Mesothelial cell of epicardium (in vitro differentiated cells): ENCODE measurements at regions not wholly inside any gene's neighbourhood (a gene's known extent, or its start where the extent isn't known, plus 50 kb on each side); places are given as distances from the start of the nearest gene placed in this dataset.
A peak's percentile ranks its signal among the peaks of the same experiment; 100 is the strongest.

Source experiments
- DNase-seq, 2 experiments: peaks; one replicate each; pipeline ENCODE4 v3.0.0; 2021; ENCODE audit warnings: low spot score in 2 of 2; ENCODE audit not compliant: unreplicated experiment in 2 of 2
- H3K27ac Mint-ChIP-seq: 2 replicates; pipeline ENCODE4 v1.8.0; 2021; ENCODE audit warnings: mixed read lengths
- H3K27me3 Mint-ChIP-seq: 2 replicates; pipeline ENCODE4 v1.8.0; 2021; ENCODE audit warnings: low read depth, mixed read lengths
- H3K36me3 Mint-ChIP-seq: 2 replicates; pipeline ENCODE4 v1.8.0; 2021; ENCODE audit warnings: mixed read lengths
- H3K4me1 Mint-ChIP-seq: 2 replicates; pipeline ENCODE4 v1.8.0; 2021; ENCODE audit warnings: mixed read lengths
- H3K4me3 Mint-ChIP-seq: 2 replicates; pipeline ENCODE4 v1.8.0; 2021; ENCODE audit warnings: mild to moderate bottlenecking, moderate library complexity, mixed read lengths
- H3K9me3 Mint-ChIP-seq: 2 replicates; pipeline ENCODE4 v1.8.0; 2021; ENCODE audit warnings: mixed read lengths
- CTCF ChIP-seq: fragments of 200-600 bp; sonication (generic); IDR thresholded peaks from one replicate; pipeline ENCODE4 v1.5.0; 2021; ENCODE audit warnings: antibody characterized with exemption; ENCODE audit not compliant: unreplicated experiment

GRCh38 chr6:37555040-37555781 lies 55.5 kb upstream of the CCDC167 start:
- H3K27me3 Mint-ChIP-seq, result no peaks in the 10 kb centered on the region
- no peak overlapping the region for H3K27ac Mint-ChIP-seq
- no peak for TF ChIP-seq CTCF
- H3K36me3 Mint-ChIP-seq, result no peaks in the 10 kb centered on the region
- H3K9me3 Mint-ChIP-seq, result no peaks in the 10 kb centered on the region
- DNase-seq, result no peak
- no peak overlapping the region for H3K4me3 Mint-ChIP-seq
- peaks cover 59% of the 10 kb centered on the region for H3K4me1 Mint-ChIP-seq

GRCh38 chr6:37554480-37554819 lies 54.8 kb upstream of the CCDC167 start:
- TF ChIP-seq CTCF, result no peak

GRCh38 chr6:37552267-37552666 lies 52.6 kb upstream of the CCDC167 start:
- no peak overlapping the region for H3K4me3 Mint-ChIP-seq
- H3K4me1 Mint-ChIP-seq, result peaks cover 45% of the 10 kb centered on the region
- DNase-seq, result no peak
- no peaks in the 10 kb centered on the region for H3K27me3 Mint-ChIP-seq
- no peak for TF ChIP-seq CTCF
- H3K27ac Mint-ChIP-seq, result no peak overlapping the region
- no peaks in the 10 kb centered on the region for H3K36me3 Mint-ChIP-seq
- no peaks in the 10 kb centered on the region for H3K9me3 Mint-ChIP-seq

More at GRCh38 chr6:37554480-37554819, 54.8 kb upstream of the CCDC167 start:
- no peaks in the 10 kb centered on the region for H3K9me3 Mint-ChIP-seq
- H3K4me3 Mint-ChIP-seq, result no peak overlapping the region
- H3K4me1 Mint-ChIP-seq, result peaks cover 52% of the 10 kb centered on the region
- no peaks in the 10 kb centered on the region for H3K27me3 Mint-ChIP-seq
- peak overlapping the region; percentile 31 for H3K27ac Mint-ChIP-seq
- H3K36me3 Mint-ChIP-seq, result no peaks in the 10 kb centered on the region
- no peak for DNase-seq

- Mint-ChIP-seq H3K27me3 (no peaks in the 10 kb centered on the region), H3K27ac (no peak overlapping the region), H3K4me3 (no peak overlapping the region), H3K9me3 (no peaks in the 10 kb centered on the region), H3K4me1 (peaks cover 45% of the 10 kb centered on the region), H3K36me3 (no peaks in the 10 kb centered on the region)
- no peak for DNase-seq
- no peak for TF ChIP-seq CTCF
Observed at GRCh38 chr6:37551867-37552266, 52.2 kb upstream of the CCDC167 start.

GRCh38 chr6:37551446-37551845 lies 51.8 kb upstream of the CCDC167 start:
- H3K36me3 Mint-ChIP-seq, result no peaks in the 10 kb centered on the region
- no peaks in the 10 kb centered on the region for H3K9me3 Mint-ChIP-seq
- H3K27ac Mint-ChIP-seq, result no peak overlapping the region
- no peak overlapping the region for H3K4me3 Mint-ChIP-seq
- peaks cover 45% of the 10 kb centered on the region for H3K4me1 Mint-ChIP-seq
- TF ChIP-seq CTCF, result no peak
- no peaks in the 10 kb centered on the region for H3K27me3 Mint-ChIP-seq
- DNase-seq, result no peak
